AG04450 (cell line): ENCODE measurements at regions not wholly inside any gene's neighbourhood (a gene's known extent, or its start where the extent isn't known, plus 50 kb on each side); places are given as distances from the start of the nearest gene placed in this dataset.
A peak's percentile ranks its signal among the peaks of the same experiment; 100 is the strongest.

Experiments
- CTCF ChIA-PET: fragments of 300-600, 350-600 bp; formaldehyde crosslinking; extraction: SDS; loops from one replicate; lab custom pipeline; 2022; ENCODE audit warnings: antibody characterized with exemption, inconsistent platforms; lab: Charles Lee
- POLR2A ChIA-PET: fragments of 350-600 bp; formaldehyde crosslinking; extraction: SDS; loops from one replicate; lab custom pipeline; 2021; ENCODE audit warnings: antibody characterized with exemption, inconsistent platforms; lab: Yijun Ruan, JAX
- DNase-seq: peaks from one replicate; pipeline ENCODE4 v3.0.0-alpha.2; 2011; ENCODE audit warnings: low read depth, low spot score
- H3K27ac ChIP-seq: one replicate; pipeline ENCODE4 v1.5.1; 2012; ENCODE audit warnings: low read depth, low read length, control low read depth
- H3K27me3 ChIP-seq: one replicate; pipeline ENCODE4 v1.6.0; 2012; ENCODE audit warnings: low read length; ENCODE audit not compliant: control insufficient read depth, insufficient read depth
- H3K4me3 ChIP-seq: 2 replicates; pipeline ENCODE4 v1.5.1; 2011; ENCODE audit warnings: mild to moderate bottlenecking, low read depth, low read length, control low read depth
- H3K9me3 ChIP-seq: 2 replicates; pipeline ENCODE4 v1.5.1; 2012; ENCODE audit warnings: low read length; ENCODE audit not compliant: control insufficient read depth, insufficient read depth
- CTCF ChIP-seq: IDR thresholded peaks from 2 replicates; pipeline ENCODE4 v1.5.1; 2011; ENCODE audit warnings: low read depth, low read length, control low read depth, inconsistent platforms

GRCh38 chr11:104361975-104362374 is 198.0 kb upstream of the PDGFD start:
- no peak overlapping the region for H3K4me3 ChIP-seq
- TF ChIP-seq CTCF, result no peak
- ChIA-PET CTCF (no interaction called here), POLR2A (no interaction called here)
- peaks cover 6% of the 10 kb centered on the region for H3K9me3 ChIP-seq
- DNase-seq, result no peak
- no peaks in the 10 kb centered on the region for H3K27me3 ChIP-seq
- no peak overlapping the region for H3K27ac ChIP-seq

GRCh38 chr11:104352036-104352435 is 188.1 kb upstream of the PDGFD start:
- ChIA-PET POLR2A (no interaction called here), CTCF (no interaction called here)
- no peak overlapping the region for H3K27ac ChIP-seq
- no peaks in the 10 kb centered on the region for H3K27me3 ChIP-seq
- no peak for TF ChIP-seq CTCF
- no peak overlapping the region for H3K4me3 ChIP-seq
- DNase-seq, result no peak
- no peaks in the 10 kb centered on the region for H3K9me3 ChIP-seq

GRCh38 chr11:104343578-104343977 is 179.6 kb upstream of the PDGFD start:
- ChIA-PET CTCF (interaction anchor here (0.6 kb wide), 1 partner anchor 85 kb away, joined by 3 read pairs; no protein-coding TSS in a partner anchor), POLR2A (no interaction called here)
- no peaks in the 10 kb centered on the region for H3K27me3 ChIP-seq
- no peak for DNase-seq
- no peaks in the 10 kb centered on the region for H3K9me3 ChIP-seq
- no peak overlapping the region for H3K27ac ChIP-seq
- no peak overlapping the region for H3K4me3 ChIP-seq
- peak; percentile 47 for TF ChIP-seq CTCF

GRCh38 chr11:104340590-104340989 is 176.6 kb upstream of the PDGFD start:
- ChIA-PET POLR2A (no interaction called here), CTCF (no interaction called here)
- no peak for TF ChIP-seq CTCF
- Histone ChIP-seq H3K9me3 (no peaks in the 10 kb centered on the region), H3K27ac (no peak overlapping the region), H3K27me3 (no peaks in the 10 kb centered on the region), H3K4me3 (no peak overlapping the region)
- no peak for DNase-seq

- Histone ChIP-seq H3K4me3 (no peak overlapping the region), H3K27me3 (no peaks in the 10 kb centered on the region), H3K9me3 (no peaks in the 10 kb centered on the region), H3K27ac (no peak overlapping the region)
- no peak for TF ChIP-seq CTCF
- ChIA-PET POLR2A (no interaction called here), CTCF (no interaction called here)
- no peak for DNase-seq
Observed at GRCh38 chr11:104339380-104339831, 175.5 kb upstream of the PDGFD start.
